Small intestine (tissue), 7 donors: ENCODE measurements at regions not wholly inside any gene's neighbourhood (a gene's known extent, or its start where the extent isn't known, plus 50 kb on each side); places are given as distances from the start of the nearest gene placed in this dataset.
"Not testable (repeated sequence)": the region's sequence is repeated elsewhere in the genome, so short reads cannot be mapped to it uniquely, and the experiment has no call there.

Source experiments
- DNase-seq, 2 donors: peaks; one replicate each; pipeline versions ENCODE4 v3.0.0 to v3.0.0-alpha.2; 2013
- FAIRE-seq: peaks from 2 replicates; lab custom pipeline; 2012; peaks lifted over from hg19 to GRCh38; lab: Jason Lieb, UNC
- H3K27ac ChIP-seq, 3 donors: one replicate each; pipeline ENCODE4 v1.5.1; 2013; ENCODE audit warnings: low read length in 2 of 3, mild to moderate bottlenecking in 2 of 3, control low read depth in 1 of 3, inconsistent platforms in 1 of 3, low read depth in 1 of 3, moderate library complexity in 1 of 3
- H3K27me3 ChIP-seq, 3 donors: one replicate each; pipeline ENCODE4 v1.6.1; 2013; ENCODE audit warnings: low read length in 3 of 3, inconsistent platforms in 1 of 3; ENCODE audit not compliant: control insufficient read depth in 3 of 3, insufficient read depth in 3 of 3
- H3K36me3 ChIP-seq, 3 donors: one replicate each; pipeline ENCODE4 v1.6.1; 2013; ENCODE audit warnings: low read length in 3 of 3, inconsistent platforms in 1 of 3, low read depth in 1 of 3, mild to moderate bottlenecking in 1 of 3, moderate library complexity in 1 of 3; ENCODE audit not compliant: control insufficient read depth in 3 of 3, insufficient read depth in 2 of 3
- H3K4me1 ChIP-seq, 3 donors: one replicate each; pipeline ENCODE4 v1.6.1; 2013; ENCODE audit warnings: low read length in 2 of 3, inconsistent platforms in 1 of 3, low read depth in 1 of 3, mild to moderate bottlenecking in 1 of 3, moderate library complexity in 1 of 3; ENCODE audit not compliant: control insufficient read depth in 3 of 3, insufficient read depth in 2 of 3
- H3K4me3 ChIP-seq, 3 donors: one replicate each; pipeline ENCODE4 v1.5.1; 2013; ENCODE audit warnings: low read length in 3 of 3, control low read depth in 1 of 3, inconsistent platforms in 1 of 3, low read depth in 1 of 3, mild to moderate bottlenecking in 1 of 3, moderate library complexity in 1 of 3
- H3K9me3 ChIP-seq, 2 donors: one replicate each; pipeline ENCODE4 v1.6.1; 2013; ENCODE audit warnings: low read depth in 1 of 2, low read length in 1 of 2; ENCODE audit not compliant: control insufficient read depth in 2 of 2, insufficient read depth in 1 of 2
- WGBS, 3 donors: extraction: QIAGEN DNeasy Blood & Tissue Kit; methylation state at CpG; one replicate each; pipeline ENCODE4 v1.1.7; 2013; 5-methylcytosine and 5-hydroxymethylcytosine counted together
- donor health status: healthy with polysubstance abuse.
- donor health status: control.
- donor health status: control.
- donor health status: Bipolar disorder and iron deficiency.
- donor health status: healthy.

DNA sequence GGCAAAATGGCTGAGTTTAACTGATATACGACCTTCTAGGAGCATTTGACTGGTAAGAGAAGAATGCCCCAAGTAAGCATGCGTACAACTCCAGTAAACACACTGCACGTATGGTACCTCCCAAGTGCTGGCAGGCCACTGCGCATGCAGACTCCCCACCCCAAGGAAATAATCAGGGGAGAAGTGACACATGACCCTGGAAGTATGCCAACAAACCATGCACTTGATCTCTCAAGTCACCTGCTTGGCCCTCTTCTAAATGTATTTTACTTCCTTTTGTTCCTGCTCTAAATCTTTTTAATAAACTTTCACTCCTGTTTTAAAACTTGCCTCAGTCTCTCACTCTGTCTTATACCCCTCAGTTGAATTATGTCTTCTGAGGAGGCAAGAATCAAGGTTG lies 129.8 kb upstream of the COL5A2 start:
- H3K9me3 ChIP-seq = no peaks in the 10 kb centered on the region
- no peaks in the 10 kb centered on the region for H3K27me3 ChIP-seq
- H3K36me3 ChIP-seq = no peaks in the 10 kb centered on the region
- FAIRE-seq (no peak), DNase-seq (peak; percentile 48 to 49)
- 43 to 69% (median 45%) methylated on average over 4 of the region's 4 CpGs for WGBS, 3 donors
- H3K4me3 ChIP-seq = no peak overlapping the region
- H3K27ac ChIP-seq = no peak overlapping the region
- H3K4me1 ChIP-seq = peaks cover 0 to 12% (median 2%) of the 10 kb centered on the region in 3 donors

DNA sequence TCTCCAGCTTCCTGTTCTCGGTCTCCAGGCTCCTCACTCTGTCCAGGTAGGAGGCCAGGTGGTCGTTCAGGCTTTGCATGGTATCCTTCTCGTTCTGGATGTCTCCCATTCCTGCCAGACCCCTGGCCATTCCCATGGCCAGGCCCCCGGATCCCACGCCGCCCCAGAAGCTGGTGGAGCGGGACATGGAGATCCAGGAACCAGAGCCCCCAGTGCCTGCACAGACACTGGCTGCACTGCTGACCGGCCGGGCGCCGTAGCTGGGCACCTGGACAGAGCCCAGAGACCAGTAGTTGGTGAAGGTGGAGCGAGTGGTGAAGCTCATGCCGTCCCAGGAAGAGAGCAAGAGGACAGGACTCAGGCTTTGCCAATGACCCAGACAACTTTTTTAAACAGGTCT lies 129.1 kb upstream of the WDR75 start:
- H3K36me3 ChIP-seq = no peaks in the 10 kb centered on the region

DNA sequence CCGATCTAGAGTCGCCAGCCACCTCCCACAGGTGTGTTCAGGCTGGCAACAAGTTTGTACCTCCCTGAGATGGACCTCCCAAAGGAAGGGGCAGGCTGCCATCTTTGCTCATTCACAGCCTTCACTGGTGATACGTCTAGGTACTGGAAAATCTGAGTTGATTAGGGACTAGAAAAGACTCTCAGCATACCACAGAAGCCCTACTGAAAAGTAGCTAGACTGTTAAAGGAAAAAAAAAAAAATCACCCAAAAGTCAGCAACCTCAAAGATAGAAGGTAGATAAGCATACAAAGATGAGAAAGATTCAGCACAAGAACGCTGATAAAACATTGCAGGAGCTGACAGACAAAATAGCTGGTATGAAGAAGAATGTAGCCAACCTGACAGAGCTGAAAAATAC lies 128.6 kb upstream of the WDR75 start:
- 76 to 87% (median 79%) methylated on average over 4 of the region's 4 CpGs for WGBS, 3 donors
- FAIRE-seq (no peak), DNase-seq (no peak)
- Histone ChIP-seq H3K27me3 (no peaks in the 10 kb centered on the region), H3K27ac (no peak overlapping the region), H3K4me3 (no peak overlapping the region), H3K9me3 (no peaks in the 10 kb centered on the region), H3K36me3 (no peaks in the 10 kb centered on the region), H3K4me1 (peaks cover 0 to 3% (median 2%) of the 10 kb centered on the region in 3 donors)

More for the DNA sequence above, 129.1 kb upstream of the WDR75 start:
- Histone ChIP-seq H3K9me3 (no peaks in the 10 kb centered on the region), H3K4me3 (no peak overlapping the region), H3K4me1 (peaks cover 0 to 3% (median 2%) of the 10 kb centered on the region in 3 donors), H3K27ac (no peak overlapping the region), H3K27me3 (no peaks in the 10 kb centered on the region)
- DNase-seq = no peak
- 91 to 95% (median 95%) methylated on average over 13 of the region's 13 CpGs for WGBS, 3 donors
- no peak for FAIRE-seq

- 48 to 68% (median 59%) methylated on average over 1 of the region's 1 CpG for WGBS, 3 donors
- Histone ChIP-seq H3K4me1 (no peaks in the 10 kb centered on the region), H3K4me3 (no peak overlapping the region), H3K27me3 (no peaks in the 10 kb centered on the region), H3K27ac (no peak overlapping the region), H3K9me3 (peaks cover 0 to 8% of the 10 kb centered on the region in 2 donors), H3K36me3 (no peaks in the 10 kb centered on the region)
- DNase-seq = no peak
- FAIRE-seq = no peak
Measured at GRCh38 chr2:189318761-189319160, 122.5 kb upstream of the WDR75 start.

GRCh38 chr2:189319424-189319823 lies 121.8 kb upstream of the WDR75 start:
- not testable (repeated sequence) for H3K9me3 ChIP-seq, H3K36me3 ChIP-seq, H3K4me1 ChIP-seq, DNase-seq, H3K27me3 ChIP-seq, H3K27ac ChIP-seq, FAIRE-seq, H3K4me3 ChIP-seq
- WGBS, 3 donors = 91 to 96% (median 93%) methylated on average over 11 of the region's 11 CpGs

DNA sequence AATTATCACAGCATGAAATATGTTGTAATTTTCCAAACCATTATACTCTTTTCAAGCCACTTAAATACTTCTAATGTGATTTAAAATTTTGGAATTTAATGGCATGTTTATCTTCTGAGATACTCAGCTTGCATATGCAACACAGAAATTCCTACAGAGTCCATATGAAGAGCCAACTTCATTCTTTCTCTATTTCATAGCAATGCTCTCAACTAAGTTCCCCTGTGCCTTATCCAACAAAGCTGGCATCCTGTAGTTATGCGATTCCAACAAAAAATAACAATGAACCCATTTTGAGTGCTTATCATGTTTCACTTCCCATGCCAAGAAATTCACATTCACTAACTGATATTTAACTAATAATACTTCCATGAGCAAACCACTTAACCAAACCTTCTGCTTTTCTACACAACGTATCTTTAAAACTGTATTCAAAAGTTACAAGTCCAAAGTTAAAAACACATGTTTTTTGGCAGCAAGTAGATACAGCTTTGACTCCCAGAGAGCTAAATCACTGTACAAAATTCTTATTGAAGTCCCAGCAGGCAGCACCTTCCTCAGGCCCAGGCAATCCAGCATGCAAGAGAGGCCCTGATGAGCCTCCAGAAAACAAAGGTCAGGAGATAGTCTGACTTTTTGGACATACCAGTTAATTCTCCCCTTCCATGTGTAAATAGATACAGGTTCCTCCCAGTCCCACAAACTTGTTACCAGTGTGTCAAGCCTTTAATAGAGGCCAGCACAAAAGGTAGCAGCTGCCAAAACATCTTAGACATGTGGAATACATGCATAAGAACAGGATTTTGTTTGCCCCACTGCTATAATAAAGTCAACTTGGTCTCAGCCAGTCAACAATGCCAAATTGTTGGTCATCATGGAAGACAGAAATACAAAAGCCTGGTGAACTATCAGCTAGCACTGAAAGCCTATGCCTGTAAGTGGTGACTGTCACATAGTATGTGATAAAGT lies 113.1 kb upstream of the WDR75 start:
- Histone ChIP-seq H3K27ac (no peak overlapping the region), H3K27me3 (no peaks in the 10 kb centered on the region), H3K4me1 (no peaks in the 10 kb centered on the region), H3K36me3 (no peaks in the 10 kb centered on the region), H3K4me3 (no peak overlapping the region), H3K9me3 (no peaks in the 10 kb centered on the region)
- no peak for FAIRE-seq
- 5 to 62% (median 61%) methylated on average over 2 of the region's 2 CpGs for WGBS, 3 donors
- no peak for DNase-seq

- WGBS, 3 donors = 92 to 94% (median 93%) methylated on average over 2 of the region's 2 CpGs
- no peaks in the 10 kb centered on the region for H3K4me1 ChIP-seq
- no peaks in the 10 kb centered on the region for H3K36me3 ChIP-seq
- FAIRE-seq (no peak), DNase-seq (no peak)
- no peaks in the 10 kb centered on the region for H3K27me3 ChIP-seq
- no peaks in the 10 kb centered on the region for H3K9me3 ChIP-seq
- H3K4me3 ChIP-seq = no peak overlapping the region
- H3K27ac ChIP-seq = no peak overlapping the region
Measured at GRCh38 chr2:189328848-189329245, 112.4 kb upstream of the WDR75 start.

DNA sequence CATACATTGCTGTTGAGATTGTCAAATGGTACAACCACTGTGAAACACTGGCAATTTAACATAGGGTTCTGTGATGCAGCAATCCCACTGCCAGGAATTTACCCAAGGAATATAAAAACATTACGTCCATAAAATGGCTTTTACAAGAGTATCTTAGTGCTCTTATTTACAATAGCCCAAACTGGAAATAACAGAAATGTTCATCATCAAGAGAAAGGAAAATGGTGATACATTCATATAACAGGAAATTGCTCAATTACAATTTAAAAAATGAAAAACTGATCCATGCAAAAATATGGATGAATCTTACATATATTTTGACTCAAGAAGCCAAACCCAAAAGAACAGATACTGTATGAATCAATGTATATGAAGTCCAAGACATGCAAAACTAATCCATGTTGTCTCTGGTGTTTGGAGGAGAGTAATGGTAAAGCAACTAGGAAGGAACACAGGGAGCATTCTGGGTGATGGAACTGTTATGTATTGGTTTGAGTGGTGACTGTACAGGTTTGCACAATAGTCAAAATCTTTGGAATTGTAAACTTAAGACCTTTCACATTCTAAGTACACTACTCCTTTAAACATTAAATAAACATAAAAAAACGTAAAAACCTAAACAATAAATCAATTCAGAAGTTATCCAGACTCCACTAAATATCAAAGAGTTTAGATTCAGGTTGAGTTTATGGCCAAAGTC lies 104.8 kb upstream of the WDR75 start:
- no peaks in the 10 kb centered on the region for H3K27me3 ChIP-seq
- H3K4me1 ChIP-seq = no peaks in the 10 kb centered on the region
- WGBS, 3 donors = 58 to 59% (median 59%) methylated on average over 2 of the region's 2 CpGs
- no peaks in the 10 kb centered on the region for H3K36me3 ChIP-seq
- FAIRE-seq = no peak
- H3K4me3 ChIP-seq = no peak overlapping the region
- H3K9me3 ChIP-seq = peaks cover 0 to 19% of the 10 kb centered on the region in 2 donors
- H3K27ac ChIP-seq = no peak overlapping the region
- DNase-seq = no peak
